A549 (cell line): ENCODE measurements at regions not wholly inside any gene's neighbourhood (a gene's known extent, or its start where the extent isn't known, plus 50 kb on each side); places are given as distances from the start of the nearest gene placed in this dataset.

Experiments used
- ATAC-seq, 2 experiments: fragments of 200-7000 bp in 1 of 2; fragments of >200 bp in 1 of 2; cut with Nextera tagmentation in 1 of 2; cut with Tn5 transposase in 1 of 2; 3 replicates each; pipeline versions ENCODE4 v1.8.0 to v1.9.1; 2018 to 2020; ENCODE audit warnings: mild to moderate bottlenecking in 1 of 2, moderate library complexity in 1 of 2
- CTCF ChIA-PET: fragments of 300-600 bp; sonication (Branson Sonifier 250); formaldehyde crosslinking; extraction: SDS; loops from one replicate; lab custom pipeline; 2021; ENCODE audit warnings: antibody characterized with exemption, inconsistent platforms; lab: Yijun Ruan, JAX
- POLR2A ChIA-PET: fragments of 350-600 bp; formaldehyde crosslinking; extraction: SDS; loops from one replicate; lab custom pipeline; 2021; ENCODE audit warnings: antibody characterized with exemption, inconsistent platforms; lab: Yijun Ruan, JAX
- DNase-seq, 2 experiments: peaks; one replicate each; pipeline versions ENCODE4 v3.0.0 to v3.0.0-alpha.2; 2011 to 2016; ENCODE audit warnings: low read depth in 1 of 2, low spot score in 1 of 2
- FAIRE-seq: peaks from 2 replicates; lab custom pipeline; 2011; peaks lifted over from hg19 to GRCh38; lab: Jason Lieb, UNC
- H3K27ac ChIP-seq, 2 experiments: fragments of >200 bp; sonication (Bioruptor Twin); formaldehyde crosslinking; 3 replicates each; pipeline ENCODE4 v1.5.1; 2016 to 2017
- H3K4me1 ChIP-seq: fragments of >200 bp; sonication (Bioruptor Twin); formaldehyde crosslinking; 3 replicates; pipeline ENCODE4 v1.6.1; 2016
- H3K4me2 ChIP-seq: fragments of >200 bp; sonication (Bioruptor Twin); formaldehyde crosslinking; 3 replicates; pipeline ENCODE4 v1.6.1; 2016
- H3K4me3 ChIP-seq: fragments of >200 bp; sonication (Bioruptor Twin); formaldehyde crosslinking; 3 replicates; pipeline ENCODE4 v1.5.1; 2016
- H3K9me3 ChIP-seq: fragments of >200 bp; sonication (Bioruptor Twin); formaldehyde crosslinking; 3 replicates; pipeline ENCODE4 v1.6.1; 2016
- CHD2 ChIP-seq: fragments of 150-350 bp; IDR thresholded peaks from 2 replicates; pipeline ENCODE4 v1.6.1; 2014; ENCODE audit warnings: low read length; ENCODE audit not compliant: partially characterized antibody
- EHMT2 ChIP-seq: fragments of 200-600 bp; sonication (generic); IDR thresholded peaks from 2 replicates; pipeline ENCODE4 v1.6.1; 2016; ENCODE audit warnings: antibody characterized with exemption, low read depth, mild to moderate bottlenecking, moderate library complexity
- FOSB ChIP-seq: fragments of 250-450 bp; sonication (Bioruptor Pico); IDR thresholded peaks from 2 replicates; pipeline ENCODE4 v1.5.0; 2020; ENCODE audit warnings: mild to moderate bottlenecking, moderate library complexity
- HOXB13 ChIP-seq: fragments of 250-450 bp; sonication (Bioruptor Pico); IDR thresholded peaks from 2 replicates; pipeline ENCODE4 v1.5.0; 2020; ENCODE audit warnings: low read depth, mild to moderate bottlenecking, moderate library complexity
- HOXB5 ChIP-seq: fragments of 250-450 bp; sonication (Bioruptor Pico); IDR thresholded peaks from 2 replicates; pipeline ENCODE4 v1.5.0; 2020; ENCODE audit warnings: mild to moderate bottlenecking, moderate library complexity
- JUN ChIP-seq, 2 experiments: fragments of >200 bp; sonication (Bioruptor Twin); formaldehyde crosslinking; IDR thresholded peaks; 2 replicates in 1 of 2; 3 replicates in 1 of 2; pipeline ENCODE4 v1.6.1; 2016 to 2017
- KDM1A ChIP-seq: fragments of 200-600 bp; sonication (generic); IDR thresholded peaks from 2 replicates; pipeline ENCODE4 v1.6.1; 2016; ENCODE audit warnings: low read depth, mild to moderate bottlenecking
- MAFK ChIP-seq: fragments of 450-650 bp; IDR thresholded peaks from 2 replicates; pipeline ENCODE4 v1.6.1; 2014; ENCODE audit not compliant: partially characterized antibody
- MAZ ChIP-seq: fragments of 150-350 bp; IDR thresholded peaks from 2 replicates; pipeline ENCODE4 v1.6.1; 2014; ENCODE audit warnings: antibody characterized with exemption, low read depth, low read length, borderline replicate concordance
- NFE2L2 ChIP-seq: fragments of 150-350 bp; conservative IDR thresholded peaks from 2 replicates; pipeline ENCODE4 v1.6.1; 2014; ENCODE audit warnings: low read length
- NPAS2 ChIP-seq: fragments of 250-450 bp; sonication (Bioruptor Pico); IDR thresholded peaks from 2 replicates; pipeline ENCODE4 v1.8.0; 2022; ENCODE audit warnings: mild to moderate bottlenecking, moderate library complexity, borderline replicate concordance
- RAD21 ChIP-seq, 2 experiments: fragments of >200 bp in 1 of 2; sonication (Bioruptor Twin) in 1 of 2; formaldehyde crosslinking in 1 of 2; IDR thresholded peaks in 1 of 2; conservative IDR thresholded peaks in 1 of 2; 2 replicates in 1 of 2; 3 replicates in 1 of 2; pipeline ENCODE4 v1.6.1; 2012 to 2018; ENCODE audit warnings: inconsistent platforms in 1 of 2
- RARB ChIP-seq: fragments of 250-450 bp; sonication (Bioruptor Pico); IDR thresholded peaks from 2 replicates; pipeline ENCODE4 v1.8.0; 2021; ENCODE audit warnings: mild to moderate bottlenecking, moderate library complexity
- RNF2 ChIP-seq: fragments of 200-600 bp; sonication (generic); IDR thresholded peaks from 2 replicates; pipeline ENCODE4 v1.6.1; 2016; ENCODE audit warnings: low read depth, mild to moderate bottlenecking, antibody characterized with exemption, moderate library complexity, borderline replicate concordance
- SMC3 ChIP-seq: fragments of >200 bp; sonication (Bioruptor Twin); formaldehyde crosslinking; IDR thresholded peaks from 3 replicates; pipeline ENCODE4 v1.6.1; 2018; ENCODE audit warnings: inconsistent platforms
- SREBF2 ChIP-seq: fragments of 450-650 bp; IDR thresholded peaks from 2 replicates; pipeline ENCODE4 v1.6.1; 2014; ENCODE audit warnings: mild to moderate bottlenecking, moderate library complexity
- TFCP2L1 ChIP-seq: fragments of 250-450 bp; sonication (Bioruptor Pico); IDR thresholded peaks from 2 replicates; pipeline ENCODE4 v1.5.0; 2021; ENCODE audit warnings: mild to moderate bottlenecking
- ZSCAN20 ChIP-seq: fragments of 250-450 bp; sonication (Bioruptor Pico); IDR thresholded peaks from 2 replicates; pipeline ENCODE4 v1.8.0; 2022; ENCODE audit warnings: mild to moderate bottlenecking, moderate library complexity
- WGBS: methylation state at CpG from one replicate; pipeline ENCODE4 v1.1.6; 2017; ENCODE audit errors: missing lambda C conversion rate; 5-methylcytosine and 5-hydroxymethylcytosine counted together
- TF ChIP-seq, protein P1 (sequence below): IDR thresholded peaks from 2 replicates; pipeline ENCODE4 v1.6.1; 2012
- TF ChIP-seq, protein P2 (sequence below): fragments of 250-450 bp; sonication (Bioruptor Pico); IDR thresholded peaks from 2 replicates; pipeline ENCODE4 v1.5.0; 2020; ENCODE audit warnings: low read depth, mild to moderate bottlenecking, moderate library complexity
- TF ChIP-seq, protein P3 (sequence below): fragments of >200 bp; sonication (Bioruptor Twin); formaldehyde crosslinking; IDR thresholded peaks from 3 replicates; pipeline ENCODE4 v1.5.1; 2016
- TF ChIP-seq, protein P4 (sequence below): fragments of 200-600 bp; sonication (generic); IDR thresholded peaks from 2 replicates; pipeline ENCODE4 v1.6.1; 2016; ENCODE audit warnings: antibody characterized with exemption, mild to moderate bottlenecking, moderate library complexity
- TF ChIP-seq, protein P5 (sequence below): IDR thresholded peaks from 2 replicates; pipeline ENCODE4 v1.6.1; 2012

DNA sequence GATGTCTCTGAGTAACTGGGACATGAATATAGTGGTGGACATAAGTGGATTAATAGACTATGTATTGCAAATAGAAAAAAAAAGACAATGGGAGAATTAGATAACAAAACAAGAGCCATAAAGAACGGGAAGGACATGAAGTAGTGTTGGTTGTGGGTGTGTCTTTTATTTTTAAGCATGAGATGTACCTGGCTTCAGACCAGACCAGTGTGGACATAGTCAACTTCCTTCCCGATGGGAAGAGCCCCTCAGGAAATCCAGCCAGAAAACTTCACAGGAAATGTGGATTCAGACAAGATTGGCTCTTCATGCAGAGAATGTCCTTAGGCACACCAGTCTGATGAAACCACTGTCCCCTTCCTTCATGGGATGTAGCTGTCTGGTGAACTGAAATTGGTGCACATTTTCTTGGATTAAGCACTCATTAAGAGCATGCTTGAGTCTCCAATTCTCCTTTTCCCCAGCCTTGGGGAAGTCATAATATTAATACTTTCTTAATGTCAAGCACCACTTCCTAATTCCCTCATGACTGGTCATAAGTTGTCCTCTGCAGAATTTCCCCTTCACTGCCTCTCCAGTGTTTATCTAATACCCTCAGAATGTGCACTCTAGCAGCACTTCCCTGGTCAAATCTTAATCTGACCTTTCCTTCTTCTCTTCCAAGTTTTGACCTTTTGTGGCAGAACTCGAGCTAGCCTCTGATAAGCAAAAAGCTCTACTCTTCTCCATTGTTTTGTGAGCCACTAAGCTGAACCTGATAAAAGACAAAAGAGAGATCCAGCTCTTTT is 350.6 kb upstream of the MAF start:
- ATAC-seq (no peak), DNase-seq (no peak), FAIRE-seq (no peak)
- Histone ChIP-seq H3K4me3 (no peak overlapping the region), H3K4me2 (no peak overlapping the region), H3K27ac (no peak overlapping the region), H3K9me3 (no peaks in the 10 kb centered on the region), H3K4me1 (no peaks in the 10 kb centered on the region)
- WGBS = 23% methylated on average over 3 of the region's 3 CpGs
- no peak for TF ChIP-seq KDM1A
- TF ChIP-seq MAZ = no peak
- TF ChIP-seq HOXB5 (CRISPR knock-in tag) = no peak
- TF ChIP-seq EHMT2 = no peak
- no peak for TF ChIP-seq RAD21 (conservative IDR thresholded peaks at IDR 0.05 in 1 of 2, IDR thresholded peaks at IDR 0.05 in 1 of 2)
- no peak for TF ChIP-seq CHD2
- no peak for TF ChIP-seq HOXB13 (CRISPR knock-in tag)
- no peak for TF ChIP-seq FOSB (CRISPR knock-in tag)
- no peak for TF ChIP-seq SREBF2
- TF ChIP-seq, protein P1, sequence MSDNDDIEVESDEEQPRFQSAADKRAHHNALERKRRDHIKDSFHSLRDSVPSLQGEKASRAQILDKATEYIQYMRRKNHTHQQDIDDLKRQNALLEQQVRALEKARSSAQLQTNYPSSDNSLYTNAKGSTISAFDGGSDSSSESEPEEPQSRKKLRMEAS = no peak
- no peak for TF ChIP-seq RNF2
- TF ChIP-seq NPAS2 = no peak
- no peak for TF ChIP-seq ZSCAN20
- no peak for TF ChIP-seq TFCP2L1 (CRISPR knock-in tag)
- TF ChIP-seq SMC3 = no peak
- TF ChIP-seq, protein P2, sequence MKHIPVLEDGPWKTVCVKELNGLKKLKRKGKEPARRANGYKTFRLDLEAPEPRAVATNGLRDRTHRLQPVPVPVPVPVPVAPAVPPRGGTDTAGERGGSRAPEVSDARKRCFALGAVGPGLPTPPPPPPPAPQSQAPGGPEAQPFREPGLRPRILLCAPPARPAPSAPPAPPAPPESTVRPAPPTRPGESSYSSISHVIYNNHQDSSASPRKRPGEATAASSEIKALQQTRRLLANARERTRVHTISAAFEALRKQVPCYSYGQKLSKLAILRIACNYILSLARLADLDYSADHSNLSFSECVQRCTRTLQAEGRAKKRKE (CRISPR knock-in tag) = no peak
- CTCF ChIA-PET = interaction anchor here (1.1 kb wide), 1 partner anchor 11 kb away, joined by 3 read pairs; no protein-coding TSS in a partner anchor
- POLR2A ChIA-PET = no interaction called here

DNA sequence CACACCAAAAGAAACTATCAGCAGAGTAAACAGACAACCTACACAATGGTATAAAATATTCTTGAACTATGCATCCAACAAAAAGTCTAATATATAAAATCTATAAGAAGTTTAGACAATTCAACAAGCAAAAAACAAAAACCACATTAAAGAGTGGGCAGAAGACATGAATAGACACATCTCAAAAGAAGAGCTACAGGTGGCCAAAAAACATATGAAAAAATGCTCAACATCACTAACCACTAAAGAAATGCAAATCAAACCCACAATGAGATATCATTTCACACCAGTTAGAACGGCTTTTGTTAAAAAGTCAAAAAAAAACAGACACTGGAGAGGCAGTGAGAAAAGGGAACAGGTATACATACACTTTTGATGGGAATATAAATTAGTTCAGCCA is 348.9 kb upstream of the MAF start:
- Histone ChIP-seq H3K4me2 (no peak overlapping the region), H3K9me3 (no peaks in the 10 kb centered on the region)
- ChIA-PET POLR2A (no interaction called here), CTCF (no interaction called here)
- FAIRE-seq (no peak), DNase-seq (no peak), ATAC-seq (no peak)
- TF ChIP-seq, protein P3, sequence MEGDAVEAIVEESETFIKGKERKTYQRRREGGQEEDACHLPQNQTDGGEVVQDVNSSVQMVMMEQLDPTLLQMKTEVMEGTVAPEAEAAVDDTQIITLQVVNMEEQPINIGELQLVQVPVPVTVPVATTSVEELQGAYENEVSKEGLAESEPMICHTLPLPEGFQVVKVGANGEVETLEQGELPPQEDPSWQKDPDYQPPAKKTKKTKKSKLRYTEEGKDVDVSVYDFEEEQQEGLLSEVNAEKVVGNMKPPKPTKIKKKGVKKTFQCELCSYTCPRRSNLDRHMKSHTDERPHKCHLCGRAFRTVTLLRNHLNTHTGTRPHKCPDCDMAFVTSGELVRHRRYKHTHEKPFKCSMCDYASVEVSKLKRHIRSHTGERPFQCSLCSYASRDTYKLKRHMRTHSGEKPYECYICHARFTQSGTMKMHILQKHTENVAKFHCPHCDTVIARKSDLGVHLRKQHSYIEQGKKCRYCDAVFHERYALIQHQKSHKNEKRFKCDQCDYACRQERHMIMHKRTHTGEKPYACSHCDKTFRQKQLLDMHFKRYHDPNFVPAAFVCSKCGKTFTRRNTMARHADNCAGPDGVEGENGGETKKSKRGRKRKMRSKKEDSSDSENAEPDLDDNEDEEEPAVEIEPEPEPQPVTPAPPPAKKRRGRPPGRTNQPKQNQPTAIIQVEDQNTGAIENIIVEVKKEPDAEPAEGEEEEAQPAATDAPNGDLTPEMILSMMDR = no peak
- TF ChIP-seq, protein P4, sequence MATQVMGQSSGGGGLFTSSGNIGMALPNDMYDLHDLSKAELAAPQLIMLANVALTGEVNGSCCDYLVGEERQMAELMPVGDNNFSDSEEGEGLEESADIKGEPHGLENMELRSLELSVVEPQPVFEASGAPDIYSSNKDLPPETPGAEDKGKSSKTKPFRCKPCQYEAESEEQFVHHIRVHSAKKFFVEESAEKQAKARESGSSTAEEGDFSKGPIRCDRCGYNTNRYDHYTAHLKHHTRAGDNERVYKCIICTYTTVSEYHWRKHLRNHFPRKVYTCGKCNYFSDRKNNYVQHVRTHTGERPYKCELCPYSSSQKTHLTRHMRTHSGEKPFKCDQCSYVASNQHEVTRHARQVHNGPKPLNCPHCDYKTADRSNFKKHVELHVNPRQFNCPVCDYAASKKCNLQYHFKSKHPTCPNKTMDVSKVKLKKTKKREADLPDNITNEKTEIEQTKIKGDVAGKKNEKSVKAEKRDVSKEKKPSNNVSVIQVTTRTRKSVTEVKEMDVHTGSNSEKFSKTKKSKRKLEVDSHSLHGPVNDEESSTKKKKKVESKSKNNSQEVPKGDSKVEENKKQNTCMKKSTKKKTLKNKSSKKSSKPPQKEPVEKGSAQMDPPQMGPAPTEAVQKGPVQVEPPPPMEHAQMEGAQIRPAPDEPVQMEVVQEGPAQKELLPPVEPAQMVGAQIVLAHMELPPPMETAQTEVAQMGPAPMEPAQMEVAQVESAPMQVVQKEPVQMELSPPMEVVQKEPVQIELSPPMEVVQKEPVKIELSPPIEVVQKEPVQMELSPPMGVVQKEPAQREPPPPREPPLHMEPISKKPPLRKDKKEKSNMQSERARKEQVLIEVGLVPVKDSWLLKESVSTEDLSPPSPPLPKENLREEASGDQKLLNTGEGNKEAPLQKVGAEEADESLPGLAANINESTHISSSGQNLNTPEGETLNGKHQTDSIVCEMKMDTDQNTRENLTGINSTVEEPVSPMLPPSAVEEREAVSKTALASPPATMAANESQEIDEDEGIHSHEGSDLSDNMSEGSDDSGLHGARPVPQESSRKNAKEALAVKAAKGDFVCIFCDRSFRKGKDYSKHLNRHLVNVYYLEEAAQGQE = no peak
- no peak for TF ChIP-seq CHD2
- TF ChIP-seq, protein P5, sequence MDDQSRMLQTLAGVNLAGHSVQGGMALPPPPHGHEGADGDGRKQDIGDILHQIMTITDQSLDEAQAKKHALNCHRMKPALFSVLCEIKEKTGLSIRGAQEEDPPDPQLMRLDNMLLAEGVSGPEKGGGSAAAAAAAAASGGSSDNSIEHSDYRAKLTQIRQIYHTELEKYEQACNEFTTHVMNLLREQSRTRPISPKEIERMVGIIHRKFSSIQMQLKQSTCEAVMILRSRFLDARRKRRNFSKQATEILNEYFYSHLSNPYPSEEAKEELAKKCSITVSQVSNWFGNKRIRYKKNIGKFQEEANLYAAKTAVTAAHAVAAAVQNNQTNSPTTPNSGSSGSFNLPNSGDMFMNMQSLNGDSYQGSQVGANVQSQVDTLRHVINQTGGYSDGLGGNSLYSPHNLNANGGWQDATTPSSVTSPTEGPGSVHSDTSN = no peak
- no peak for TF ChIP-seq NFE2L2
- TF ChIP-seq RARB (CRISPR knock-in tag) = no peak
- TF ChIP-seq JUN (IDR thresholded peaks at IDR 0.05) = no peak
- TF ChIP-seq MAFK = no peak
- TF ChIP-seq HOXB5 (CRISPR knock-in tag) = no peak
- TF ChIP-seq, all 56 proteins: peak for 0
- Histone ChIP-seq H3K4me3 (no peak overlapping the region), H3K27ac (no peak overlapping the region), H3K4me1 (peaks cover 1% of the 10 kb centered on the region; the same call in 1 of the 3 replicates)
- 82% methylated on average over 1 of the region's 1 CpG for whole genome bisulfite sequencing
